GM18909 (cell line): ENCODE measurements at regions not wholly inside any gene's neighbourhood (a gene's known extent, or its start where the extent isn't known, plus 50 kb on each side); places are given as distances from the start of the nearest gene placed in this dataset.
"Not testable (repeated sequence)": the region's sequence is repeated elsewhere in the genome, so short reads cannot be mapped to it uniquely, and the experiment has no call there.

Experiments used
- ATAC-seq: cut with Tn5 transposase; IDR thresholded peaks from one replicate; pipeline ENCODE4 v1.9.1; 2021; ENCODE audit warnings: mild to moderate bottlenecking; ENCODE audit not compliant: unreplicated experiment, poor library complexity

DNA sequence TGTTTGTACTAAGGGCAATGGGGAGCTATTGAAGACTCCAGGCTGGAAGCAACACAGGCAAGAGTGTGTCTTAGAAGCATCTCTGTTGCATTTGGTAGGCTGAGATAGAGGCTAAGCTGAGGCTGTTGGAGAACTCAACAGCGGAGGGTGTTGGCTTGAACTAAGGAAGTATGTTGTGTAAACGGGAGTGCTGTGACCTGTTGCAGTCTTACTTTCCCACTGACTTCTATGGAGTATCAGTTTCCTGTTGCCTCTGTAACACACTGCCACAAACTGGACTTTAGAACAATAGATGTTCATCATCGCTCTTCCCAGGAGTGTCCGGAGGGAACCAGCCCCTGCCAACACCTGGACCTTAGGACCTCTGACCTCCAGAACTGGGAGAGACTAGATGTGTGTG, 181.8 kb downstream of the NPIPB11 start:
- not testable (repeated sequence) for ATAC-seq

DNA sequence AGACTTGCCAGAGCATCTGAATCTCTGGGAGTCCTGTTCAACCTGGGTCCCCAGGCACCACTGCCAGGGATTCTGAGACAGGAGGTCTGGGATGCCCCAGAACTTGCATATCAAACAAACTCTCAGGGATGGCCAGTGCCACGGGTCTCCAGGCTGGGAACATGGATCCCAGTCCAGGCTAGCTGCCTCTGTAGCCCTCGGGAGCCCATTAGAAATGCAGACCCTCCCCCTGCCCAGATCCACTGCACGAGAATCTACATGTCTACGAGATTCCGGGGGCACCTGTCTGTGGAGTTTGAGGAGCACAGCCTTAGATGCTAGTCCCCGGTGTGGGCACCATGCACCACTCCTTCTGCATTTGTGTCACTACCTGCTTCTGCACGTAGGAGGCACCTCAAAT, 183.9 kb downstream of the NPIPB11 start:
- ATAC-seq, result not testable (repeated sequence)

DNA sequence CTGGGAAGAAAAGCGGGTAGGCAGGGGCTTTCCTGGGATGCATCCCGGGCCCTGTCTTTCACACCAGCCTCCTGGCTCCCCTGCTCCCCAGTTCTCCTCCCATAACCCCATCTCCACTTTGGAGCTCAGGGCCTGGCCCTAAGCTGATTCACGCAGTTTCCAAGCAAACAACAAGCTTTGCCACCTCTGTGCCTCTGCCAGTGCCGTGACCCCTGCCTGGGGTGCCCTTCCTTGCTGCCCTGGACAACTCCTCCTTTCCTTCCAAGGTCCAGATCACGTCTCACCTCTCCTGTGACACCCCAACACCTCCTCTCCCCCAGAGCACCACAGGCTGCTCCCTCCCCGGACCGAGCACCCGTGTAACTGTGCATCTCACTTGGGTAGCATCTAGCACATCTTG, 184.5 kb downstream of the NPIPB11 start:
- ATAC-seq, result not testable (repeated sequence)

DNA sequence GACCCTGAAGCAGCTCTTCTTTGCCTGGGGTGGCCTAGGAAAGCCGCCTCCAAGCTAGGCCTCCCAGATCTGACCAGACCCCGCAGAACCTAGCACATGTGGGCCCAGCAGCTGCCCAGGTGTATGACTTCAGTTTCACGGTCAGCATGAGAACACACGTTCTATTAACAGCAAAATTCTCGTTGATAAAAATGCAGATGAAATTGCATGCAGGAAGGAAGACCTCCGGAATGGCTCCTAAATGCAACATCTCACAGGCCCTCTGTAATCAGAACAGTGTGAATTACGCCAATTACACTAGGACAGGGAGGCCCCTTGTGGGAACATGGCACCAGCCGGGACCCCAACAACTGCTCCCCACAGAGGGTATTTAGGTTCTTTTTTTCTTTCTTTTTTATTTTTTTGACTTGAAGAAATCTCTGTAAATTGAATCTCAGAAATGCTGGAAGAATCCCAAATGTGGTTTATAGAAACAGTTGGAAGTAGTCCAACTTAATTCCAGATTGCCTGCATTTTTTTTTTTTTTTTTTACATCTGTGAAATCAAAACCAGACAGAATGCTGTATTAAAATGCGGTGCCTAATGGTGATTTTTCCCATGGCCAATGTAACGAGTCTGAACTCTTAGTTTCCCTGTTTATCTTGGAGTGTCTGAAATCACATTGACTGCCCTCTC, 185.1 kb downstream of the NPIPB11 start:
- ATAC-seq, result not testable (repeated sequence)

DNA sequence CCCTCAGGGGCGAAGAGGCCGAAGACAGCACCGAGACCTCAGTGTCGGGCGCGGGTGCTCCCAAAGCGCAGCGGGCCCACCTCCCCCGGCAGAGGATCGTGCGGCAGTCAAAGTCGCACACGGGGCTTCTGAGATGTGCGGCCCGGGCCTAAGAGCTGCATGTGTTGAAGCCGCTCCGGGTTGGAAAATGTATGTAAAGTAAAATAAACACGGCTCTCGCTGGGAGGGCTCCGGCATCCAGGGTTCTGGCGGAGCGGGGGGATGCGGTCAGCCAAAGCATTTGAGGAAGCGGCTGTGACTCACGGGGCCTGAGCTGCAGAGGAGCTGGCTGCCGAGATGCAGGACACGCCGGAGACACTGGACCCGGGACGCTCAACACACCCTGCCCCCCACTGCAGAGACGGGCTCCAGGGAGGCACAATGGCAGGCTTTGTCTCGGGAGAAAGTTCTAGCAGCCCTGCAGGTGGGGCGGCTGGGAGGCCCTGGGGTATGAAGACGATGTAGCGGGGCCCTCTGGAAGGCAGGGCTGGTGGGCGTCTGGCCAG, 185.8 kb downstream of the NPIPB11 start:
- ATAC-seq, result not testable (repeated sequence)

DNA sequence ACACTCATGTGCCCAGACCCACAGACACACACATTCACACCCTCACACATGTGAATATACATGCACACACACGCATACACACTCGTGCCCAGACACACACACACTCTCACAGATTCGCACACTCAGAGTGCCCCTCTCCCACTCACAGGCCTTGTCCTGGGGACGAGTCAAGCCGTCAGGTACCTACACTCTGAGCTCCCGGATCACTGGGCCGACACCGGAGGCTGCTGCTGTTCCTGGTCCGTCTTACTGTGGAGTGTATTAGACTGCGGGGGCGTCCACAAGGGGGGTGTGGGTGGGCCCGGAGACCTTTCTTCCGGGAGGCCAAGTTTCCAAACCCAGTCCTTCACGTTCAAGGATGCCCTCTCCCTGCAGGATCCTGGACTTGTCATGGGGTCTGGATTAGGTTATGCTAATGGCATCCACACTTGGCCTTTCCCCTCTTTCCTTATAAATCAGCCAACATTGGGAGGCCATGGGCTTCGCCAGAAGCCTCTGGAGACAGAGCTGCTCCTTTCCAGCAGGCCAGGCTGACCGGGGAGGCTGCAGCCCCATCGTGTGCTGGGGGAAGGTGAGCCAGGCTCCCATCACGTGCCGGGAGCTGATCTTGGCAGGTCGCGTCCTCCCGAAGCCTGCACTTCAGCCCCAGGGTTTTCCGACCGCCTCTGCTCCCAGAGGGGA, 186.4 kb downstream of the NPIPB11 start:
- not testable (repeated sequence) for ATAC-seq

DNA sequence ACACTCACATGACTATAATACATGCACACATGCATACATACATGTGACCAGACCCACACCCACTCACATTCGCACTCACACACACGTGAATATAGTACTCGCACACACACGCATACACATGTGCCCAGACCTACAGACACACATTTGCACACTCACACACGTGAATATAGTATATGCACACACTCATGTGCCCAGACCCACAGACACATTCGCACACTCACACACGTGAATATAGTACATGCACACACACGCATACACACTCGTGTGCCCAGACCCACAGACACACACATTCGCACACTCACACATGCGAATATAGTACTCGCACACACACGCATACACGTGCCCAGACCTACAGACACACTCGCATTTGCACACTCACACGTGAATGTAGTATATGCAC, 186.9 kb downstream of the NPIPB11 start:
- ATAC-seq, result not testable (repeated sequence)

DNA sequence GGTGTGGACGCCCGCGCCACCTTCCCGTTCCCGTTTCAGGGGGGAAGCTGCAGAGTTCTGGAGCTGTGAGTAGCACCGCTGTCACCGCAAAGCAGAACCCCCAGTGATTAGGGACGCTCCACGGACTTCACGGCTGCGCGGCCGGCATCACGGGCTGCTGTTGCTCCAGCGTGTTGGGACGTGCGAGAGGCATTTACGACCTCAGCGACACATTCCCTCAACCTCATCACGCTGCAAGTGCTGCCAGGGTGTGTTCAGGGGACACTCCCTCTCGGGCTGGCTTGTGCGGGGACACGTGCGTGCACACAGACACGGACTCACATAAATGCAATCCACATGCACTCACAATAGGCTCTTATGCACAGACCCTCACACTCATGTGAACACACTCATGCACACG, 187.9 kb downstream of the NPIPB11 start:
- ATAC-seq, result not testable (repeated sequence)

DNA sequence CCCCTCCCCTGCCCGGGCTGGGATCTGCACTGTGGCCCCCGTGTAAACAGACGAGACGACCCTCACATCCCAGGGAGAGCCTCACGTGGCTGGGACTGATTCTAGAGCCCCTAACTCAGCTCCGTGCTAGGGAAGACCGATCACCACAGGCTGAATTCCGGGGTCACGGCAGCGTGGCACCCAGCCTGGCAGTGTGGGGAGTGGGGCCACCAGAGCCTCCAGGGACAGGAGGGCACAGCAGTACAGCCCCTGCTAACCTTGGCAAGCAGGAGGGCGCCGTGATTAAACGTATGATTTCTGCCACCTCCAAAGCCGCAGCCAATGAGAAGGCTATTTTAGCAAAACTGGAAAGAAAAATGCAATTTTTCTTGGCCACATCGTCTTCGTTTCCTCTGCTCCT, 188.3 kb downstream of the NPIPB11 start:
- ATAC-seq, result not testable (repeated sequence)

DNA sequence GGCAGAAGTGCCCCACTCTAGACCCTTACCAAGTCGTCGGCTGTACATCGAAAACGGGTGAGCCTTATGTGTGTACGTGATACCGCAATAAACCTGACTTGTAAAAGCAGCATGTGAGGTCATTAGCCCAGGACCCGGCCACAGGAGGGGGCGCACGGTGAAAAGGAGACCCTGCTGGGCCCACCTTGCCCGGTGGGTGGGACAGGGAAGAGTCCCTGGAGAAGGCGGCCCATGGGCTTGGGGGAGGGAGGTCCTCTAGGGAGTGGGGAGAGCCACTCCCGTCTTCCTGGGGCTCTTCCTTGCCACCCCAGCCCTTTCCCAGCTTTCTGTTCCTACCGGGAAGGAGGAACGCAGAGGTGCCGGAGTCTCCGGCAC, 188.8 kb downstream of the NPIPB11 start:
- not testable (repeated sequence) for ATAC-seq

DNA sequence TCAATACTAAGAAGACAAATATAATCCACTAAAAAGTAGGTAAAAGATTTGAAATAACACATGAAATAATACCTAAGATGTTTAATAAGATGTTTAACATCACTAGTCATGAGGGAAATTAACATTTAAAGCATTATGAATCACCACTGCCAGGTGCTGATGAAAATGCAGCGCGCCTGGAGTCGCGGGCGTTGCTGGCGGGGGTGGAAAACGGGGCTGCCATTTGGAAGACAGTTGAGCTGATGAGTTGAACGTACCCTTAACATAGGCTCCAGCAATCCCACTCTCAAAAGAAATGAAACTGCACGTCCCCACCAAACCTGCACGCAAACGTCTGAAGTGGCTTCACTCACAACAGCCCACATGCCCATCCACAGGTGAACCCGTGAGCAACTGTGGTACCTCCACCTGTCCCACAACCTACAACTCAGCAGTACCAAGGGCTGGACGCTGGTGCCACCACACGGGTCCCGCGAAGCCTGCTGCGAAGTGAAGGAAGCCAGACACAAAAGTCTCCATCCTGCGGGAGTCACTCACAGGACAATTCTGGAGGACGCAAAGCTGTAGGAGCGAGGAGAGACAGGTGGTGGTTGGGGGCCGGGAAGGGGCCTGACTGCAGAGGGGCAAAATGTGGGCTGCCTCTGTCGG, 189.3 kb downstream of the NPIPB11 start:
- ATAC-seq, result not testable (repeated sequence)

DNA sequence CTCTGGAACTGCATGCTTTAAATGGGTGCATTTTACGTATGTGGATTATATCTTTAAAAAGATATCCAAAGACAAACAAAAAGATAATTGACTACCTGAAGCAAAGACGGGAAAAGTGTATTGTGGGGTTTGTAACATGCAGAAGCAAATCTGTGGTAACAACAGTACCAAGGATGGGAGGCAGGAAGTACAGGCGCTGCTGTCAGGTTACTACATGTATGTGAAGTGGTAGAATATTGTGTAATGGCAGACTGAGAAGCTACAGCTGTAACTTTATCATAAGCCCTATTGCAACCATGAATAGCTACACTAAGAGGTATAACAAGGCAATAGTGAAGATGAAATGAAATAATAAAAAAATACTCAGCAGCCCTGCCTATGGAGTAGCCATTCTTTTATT, 192.7 kb downstream of the NPIPB11 start:
- ATAC-seq, result not testable (repeated sequence)

DNA sequence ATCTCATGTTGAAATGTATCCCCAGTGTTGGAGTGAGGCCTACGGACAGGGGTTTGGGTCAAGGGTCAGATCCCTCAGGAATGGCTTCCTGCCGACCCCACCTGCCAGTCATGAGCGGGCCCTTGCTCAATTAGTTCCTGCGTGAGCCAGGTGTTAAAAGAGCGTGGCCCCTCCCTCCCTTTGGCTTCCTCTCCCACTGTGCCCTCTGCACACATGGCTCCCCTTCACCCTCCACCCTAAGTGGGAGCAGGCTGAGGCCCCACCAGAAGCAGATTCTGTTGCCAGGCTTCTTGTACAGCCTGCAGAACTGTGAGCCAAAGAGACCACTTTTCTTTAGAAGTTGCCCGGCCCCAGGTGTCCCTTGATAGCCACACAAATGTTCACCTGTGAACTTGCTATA, 193.3 kb downstream of the NPIPB11 start:
- ATAC-seq, result not testable (repeated sequence)

DNA sequence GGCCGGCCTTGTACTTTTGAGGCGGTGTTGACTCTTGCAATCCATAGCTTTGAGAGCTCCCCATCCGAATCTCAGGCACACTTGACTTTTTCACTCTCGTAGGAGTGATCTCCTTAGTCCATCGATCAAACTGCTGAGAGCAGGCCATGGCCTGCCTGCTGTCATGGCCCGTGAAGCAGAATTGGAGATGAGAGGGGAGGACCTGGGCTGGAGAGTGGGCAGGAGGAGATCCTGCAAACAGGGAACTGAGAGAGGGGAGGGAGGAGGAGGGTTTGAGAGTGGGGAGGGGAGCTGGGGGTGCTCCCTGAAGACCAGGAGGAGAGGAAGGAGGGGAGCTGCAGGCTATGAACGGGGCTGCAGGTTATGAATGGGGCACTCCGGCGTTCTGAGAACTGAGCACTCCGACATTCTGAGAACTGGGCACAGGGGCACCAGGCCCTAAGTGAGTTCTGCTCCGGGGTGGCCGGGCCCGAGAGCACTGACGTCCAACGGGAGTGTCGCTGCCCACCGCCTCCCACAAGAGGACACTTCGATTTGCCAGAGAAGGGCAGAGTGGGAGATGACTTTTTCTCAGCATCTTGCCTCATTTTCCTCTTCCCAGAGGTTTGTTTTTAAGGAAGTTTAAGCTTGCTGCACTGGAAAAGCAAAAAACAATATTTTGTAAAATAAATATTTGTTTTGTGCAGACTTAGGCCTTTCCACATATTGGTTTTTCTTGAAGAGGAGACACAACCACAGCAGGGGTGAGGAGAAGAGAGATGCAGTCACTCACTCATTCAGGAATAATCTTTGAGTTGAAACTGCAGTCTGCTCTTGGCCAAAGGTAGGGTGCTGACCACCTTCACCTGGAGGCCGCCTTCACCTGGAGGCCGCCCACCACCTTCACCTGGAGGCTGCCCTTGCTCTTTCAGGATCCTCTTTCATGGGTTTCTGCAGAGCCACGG, 194.2 kb downstream of the NPIPB11 start:
- not testable (repeated sequence) for ATAC-seq

DNA sequence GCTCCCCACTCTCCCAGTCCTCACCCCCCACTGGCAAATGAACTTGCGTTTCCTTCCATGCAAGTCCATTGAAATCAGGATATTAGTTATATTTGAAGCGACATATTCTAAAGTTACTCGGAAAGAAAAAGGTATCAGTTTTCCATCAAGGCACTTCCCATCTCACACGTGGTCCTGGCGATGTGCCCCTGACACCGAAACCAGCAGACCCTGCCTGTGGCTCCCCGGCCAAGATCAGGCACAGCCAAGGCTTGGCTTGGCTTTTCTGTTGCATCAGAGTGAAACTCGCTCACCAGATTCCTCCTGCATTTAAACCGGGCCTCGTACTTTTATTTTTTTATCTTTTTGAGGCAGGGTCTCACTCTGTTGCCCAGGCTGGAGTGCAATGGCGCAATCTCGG, 195.1 kb downstream of the NPIPB11 start:
- not testable (repeated sequence) for ATAC-seq

DNA sequence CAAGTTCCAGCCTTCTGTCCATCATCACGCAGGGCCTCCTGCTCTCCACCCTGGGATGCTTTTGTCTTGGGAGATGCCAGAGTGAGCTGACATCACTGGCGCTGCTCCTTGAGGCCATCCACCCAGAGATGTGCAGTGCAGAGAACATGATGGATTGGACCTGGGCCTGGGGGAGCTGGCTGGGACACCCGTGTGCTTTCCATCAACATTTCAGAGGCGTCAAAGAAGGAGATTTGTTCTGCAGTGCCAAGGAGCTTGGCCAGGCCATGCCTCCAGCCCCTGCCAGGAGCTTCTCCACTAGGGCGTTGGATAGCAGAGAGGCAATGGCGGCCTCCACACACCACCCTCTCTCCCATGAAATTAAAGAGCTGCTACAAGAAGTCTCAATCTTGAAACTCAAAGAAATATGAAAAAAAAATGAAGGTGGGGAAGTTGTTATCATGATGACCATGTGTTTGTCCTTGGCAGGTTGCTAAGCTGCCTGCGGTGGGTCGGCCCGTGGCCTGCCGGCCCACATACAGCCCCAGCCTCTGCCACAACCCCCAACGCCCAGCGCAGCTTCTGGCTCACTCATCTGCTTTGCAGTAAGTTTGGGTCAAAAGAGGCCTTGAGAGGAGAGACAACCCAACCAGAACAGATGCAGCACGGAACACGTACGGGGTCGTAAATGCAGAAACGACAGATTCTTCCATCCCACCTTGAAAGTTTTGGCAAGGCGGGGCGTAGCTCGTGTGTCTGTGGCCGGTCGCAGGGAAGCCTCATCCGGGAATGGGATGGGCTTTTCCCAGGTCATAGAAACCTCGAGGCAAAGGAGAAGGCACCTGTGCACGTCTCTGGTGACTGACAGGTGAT, 196.0 kb downstream of the NPIPB11 start:
- ATAC-seq, result not testable (repeated sequence)

DNA sequence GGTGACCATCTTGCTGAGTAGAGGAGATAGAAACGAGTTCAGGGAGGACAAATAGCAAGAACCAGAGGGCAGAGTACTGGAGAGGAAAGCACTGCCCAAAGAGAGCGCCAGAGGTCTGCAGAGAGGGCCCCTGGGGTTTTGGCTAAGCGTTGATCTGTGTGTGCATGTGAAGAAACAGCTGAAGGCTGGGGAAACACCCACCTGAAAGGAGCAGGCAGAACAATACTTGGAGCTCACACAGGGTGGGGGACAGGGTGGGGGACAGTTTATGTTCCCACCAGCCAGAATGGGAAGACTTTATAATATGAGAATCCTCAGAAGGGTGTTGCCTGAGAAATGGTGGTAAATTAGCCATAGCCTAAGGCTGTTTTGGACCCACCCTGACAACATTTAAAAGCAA, 200.4 kb downstream of the NPIPB11 start:
- ATAC-seq, result not testable (repeated sequence)

DNA sequence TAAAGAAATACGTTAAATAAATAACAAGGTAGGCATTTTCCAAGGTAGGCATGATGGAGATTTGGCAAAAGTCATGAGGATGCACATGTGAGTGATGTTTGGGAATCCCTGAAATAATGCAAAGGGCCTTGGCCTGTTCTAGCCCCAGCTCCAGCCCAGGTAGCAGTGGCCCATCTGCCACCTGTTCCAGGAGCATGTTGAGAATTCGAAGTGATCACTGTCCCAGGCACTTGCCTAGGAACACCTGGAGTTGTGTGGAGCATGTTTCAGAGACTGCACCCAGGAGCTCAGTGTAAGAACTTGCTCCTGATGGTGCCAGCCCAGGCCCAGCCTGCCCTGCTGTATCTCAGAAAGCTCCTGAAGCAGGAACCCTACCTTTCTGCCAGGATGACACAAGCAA, 201.4 kb downstream of the NPIPB11 start:
- ATAC-seq, result not testable (repeated sequence)

DNA sequence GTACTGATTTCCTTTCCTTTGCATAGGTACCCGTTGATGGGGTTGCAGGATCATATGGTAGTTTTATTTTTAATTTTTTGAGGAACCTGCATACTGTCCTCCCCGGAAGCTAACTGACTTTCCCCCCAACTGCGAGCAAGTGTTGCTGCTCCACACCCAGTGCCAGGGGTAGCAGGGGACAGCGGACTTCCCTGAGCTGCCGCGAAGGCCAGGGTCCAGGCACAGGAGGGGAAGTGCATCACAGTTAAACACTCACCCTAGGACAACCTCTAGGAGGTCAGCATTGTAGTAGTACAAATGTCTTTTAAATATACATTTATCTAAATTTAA, 201.7 kb downstream of the NPIPB11 start:
- ATAC-seq, result no peak
